PFSK-1 (cell line): ENCODE measurements at regions not wholly inside any gene's neighbourhood (a gene's known extent, or its start where the extent isn't known, plus 50 kb on each side); places are given as distances from the start of the nearest gene placed in this dataset.

ENCODE experiments used
- POLR2AphosphoS5 ChIP-seq: IDR thresholded peaks from 2 replicates; pipeline ENCODE4 v1.6.1; 2012; ENCODE audit warnings: low read depth, mild to moderate bottlenecking, control low read depth, low read length, moderate library complexity
- TF ChIP-seq, protein P1 (sequence below), 2 experiments: IDR thresholded peaks; 2 replicates each; pipeline versions ENCODE4 v1.6.1 to v1.8.0; 2011 to 2012; ENCODE audit warnings: low read depth in 2 of 2, low read length in 2 of 2, control low read depth in 1 of 2, inconsistent platforms in 1 of 2, mild to moderate bottlenecking in 1 of 2, moderate library complexity in 1 of 2; ENCODE audit not compliant: insufficient read depth in 1 of 2

DNA sequence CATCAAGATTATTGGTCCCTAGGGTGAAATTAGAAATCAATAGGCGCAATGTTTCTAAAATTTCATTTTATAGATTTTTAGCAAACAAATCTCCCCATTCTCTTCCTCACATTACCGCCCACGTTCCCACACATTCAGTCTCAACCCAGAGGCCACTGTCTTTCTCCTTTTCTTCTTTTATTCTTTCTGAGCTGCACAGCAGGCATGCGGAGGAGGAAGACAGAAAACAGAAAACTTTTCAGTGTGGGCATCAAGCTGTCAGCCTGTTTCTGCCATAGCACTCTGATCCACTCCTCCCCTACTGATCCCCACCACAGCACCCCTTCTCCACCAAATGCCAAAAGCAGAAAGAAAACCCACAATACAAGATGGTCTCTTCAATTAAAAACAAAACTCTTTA, 94.8 kb upstream of the ADAMTS3 start:
- no peak for TF ChIP-seq POLR2AphosphoS5
- TF ChIP-seq, protein P1, sequence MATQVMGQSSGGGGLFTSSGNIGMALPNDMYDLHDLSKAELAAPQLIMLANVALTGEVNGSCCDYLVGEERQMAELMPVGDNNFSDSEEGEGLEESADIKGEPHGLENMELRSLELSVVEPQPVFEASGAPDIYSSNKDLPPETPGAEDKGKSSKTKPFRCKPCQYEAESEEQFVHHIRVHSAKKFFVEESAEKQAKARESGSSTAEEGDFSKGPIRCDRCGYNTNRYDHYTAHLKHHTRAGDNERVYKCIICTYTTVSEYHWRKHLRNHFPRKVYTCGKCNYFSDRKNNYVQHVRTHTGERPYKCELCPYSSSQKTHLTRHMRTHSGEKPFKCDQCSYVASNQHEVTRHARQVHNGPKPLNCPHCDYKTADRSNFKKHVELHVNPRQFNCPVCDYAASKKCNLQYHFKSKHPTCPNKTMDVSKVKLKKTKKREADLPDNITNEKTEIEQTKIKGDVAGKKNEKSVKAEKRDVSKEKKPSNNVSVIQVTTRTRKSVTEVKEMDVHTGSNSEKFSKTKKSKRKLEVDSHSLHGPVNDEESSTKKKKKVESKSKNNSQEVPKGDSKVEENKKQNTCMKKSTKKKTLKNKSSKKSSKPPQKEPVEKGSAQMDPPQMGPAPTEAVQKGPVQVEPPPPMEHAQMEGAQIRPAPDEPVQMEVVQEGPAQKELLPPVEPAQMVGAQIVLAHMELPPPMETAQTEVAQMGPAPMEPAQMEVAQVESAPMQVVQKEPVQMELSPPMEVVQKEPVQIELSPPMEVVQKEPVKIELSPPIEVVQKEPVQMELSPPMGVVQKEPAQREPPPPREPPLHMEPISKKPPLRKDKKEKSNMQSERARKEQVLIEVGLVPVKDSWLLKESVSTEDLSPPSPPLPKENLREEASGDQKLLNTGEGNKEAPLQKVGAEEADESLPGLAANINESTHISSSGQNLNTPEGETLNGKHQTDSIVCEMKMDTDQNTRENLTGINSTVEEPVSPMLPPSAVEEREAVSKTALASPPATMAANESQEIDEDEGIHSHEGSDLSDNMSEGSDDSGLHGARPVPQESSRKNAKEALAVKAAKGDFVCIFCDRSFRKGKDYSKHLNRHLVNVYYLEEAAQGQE (IDR thresholded peaks at IDR 0.05; ENCODE audit: insufficient read depth in 1 of 2, low read depth in 2 of 2, low read length in 2 of 2) = no peak
